GM12872 (cell line): ENCODE measurements at regions not wholly inside any gene's neighbourhood (a gene's known extent, or its start where the extent isn't known, plus 50 kb on each side); places are given as distances from the start of the nearest gene placed in this dataset.

Source experiments
- TF ChIP-seq, protein P1 (sequence below): IDR thresholded peaks from 3 replicates; pipeline ENCODE4 v1.5.1; 2011; ENCODE audit warnings: low read depth, mild to moderate bottlenecking, low read length, moderate library complexity; ENCODE audit not compliant: insufficient read depth

DNA sequence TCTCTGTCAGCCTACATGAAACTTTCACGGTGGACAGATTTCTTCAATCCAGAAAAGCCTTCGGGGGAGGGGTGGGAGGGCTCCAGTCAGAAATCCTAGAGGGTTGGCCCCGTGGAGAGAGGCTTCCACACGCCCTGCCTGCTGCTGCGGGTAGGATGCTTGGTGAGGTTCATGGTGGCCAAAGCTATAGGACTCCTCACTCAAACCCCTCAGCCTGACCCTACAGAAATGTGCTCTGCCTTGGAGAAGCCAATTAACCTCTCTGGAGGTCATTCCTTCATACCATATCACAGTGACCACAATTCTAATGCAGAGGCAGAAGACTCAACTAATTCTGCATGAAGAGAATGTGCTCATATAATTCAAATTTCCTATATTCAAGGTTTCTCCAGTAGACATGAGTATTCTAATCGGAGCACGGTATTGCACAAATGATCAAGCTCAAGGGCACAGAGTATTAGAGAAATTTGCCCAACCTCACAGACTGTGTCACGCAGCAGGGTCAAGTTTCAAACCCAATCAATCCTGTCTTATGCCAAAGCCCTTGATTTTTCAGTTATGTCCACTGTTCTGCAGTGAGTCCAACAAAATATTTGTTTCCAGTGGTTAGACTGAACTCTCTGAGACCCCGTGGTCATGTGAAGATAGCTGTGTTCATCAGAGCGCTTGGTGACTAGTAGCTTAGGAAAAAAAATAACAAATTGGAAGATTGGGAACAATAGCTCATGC is 104.8 kb downstream of the TOMM20 start:
- TF ChIP-seq, protein P1, sequence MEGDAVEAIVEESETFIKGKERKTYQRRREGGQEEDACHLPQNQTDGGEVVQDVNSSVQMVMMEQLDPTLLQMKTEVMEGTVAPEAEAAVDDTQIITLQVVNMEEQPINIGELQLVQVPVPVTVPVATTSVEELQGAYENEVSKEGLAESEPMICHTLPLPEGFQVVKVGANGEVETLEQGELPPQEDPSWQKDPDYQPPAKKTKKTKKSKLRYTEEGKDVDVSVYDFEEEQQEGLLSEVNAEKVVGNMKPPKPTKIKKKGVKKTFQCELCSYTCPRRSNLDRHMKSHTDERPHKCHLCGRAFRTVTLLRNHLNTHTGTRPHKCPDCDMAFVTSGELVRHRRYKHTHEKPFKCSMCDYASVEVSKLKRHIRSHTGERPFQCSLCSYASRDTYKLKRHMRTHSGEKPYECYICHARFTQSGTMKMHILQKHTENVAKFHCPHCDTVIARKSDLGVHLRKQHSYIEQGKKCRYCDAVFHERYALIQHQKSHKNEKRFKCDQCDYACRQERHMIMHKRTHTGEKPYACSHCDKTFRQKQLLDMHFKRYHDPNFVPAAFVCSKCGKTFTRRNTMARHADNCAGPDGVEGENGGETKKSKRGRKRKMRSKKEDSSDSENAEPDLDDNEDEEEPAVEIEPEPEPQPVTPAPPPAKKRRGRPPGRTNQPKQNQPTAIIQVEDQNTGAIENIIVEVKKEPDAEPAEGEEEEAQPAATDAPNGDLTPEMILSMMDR: no peak

DNA sequence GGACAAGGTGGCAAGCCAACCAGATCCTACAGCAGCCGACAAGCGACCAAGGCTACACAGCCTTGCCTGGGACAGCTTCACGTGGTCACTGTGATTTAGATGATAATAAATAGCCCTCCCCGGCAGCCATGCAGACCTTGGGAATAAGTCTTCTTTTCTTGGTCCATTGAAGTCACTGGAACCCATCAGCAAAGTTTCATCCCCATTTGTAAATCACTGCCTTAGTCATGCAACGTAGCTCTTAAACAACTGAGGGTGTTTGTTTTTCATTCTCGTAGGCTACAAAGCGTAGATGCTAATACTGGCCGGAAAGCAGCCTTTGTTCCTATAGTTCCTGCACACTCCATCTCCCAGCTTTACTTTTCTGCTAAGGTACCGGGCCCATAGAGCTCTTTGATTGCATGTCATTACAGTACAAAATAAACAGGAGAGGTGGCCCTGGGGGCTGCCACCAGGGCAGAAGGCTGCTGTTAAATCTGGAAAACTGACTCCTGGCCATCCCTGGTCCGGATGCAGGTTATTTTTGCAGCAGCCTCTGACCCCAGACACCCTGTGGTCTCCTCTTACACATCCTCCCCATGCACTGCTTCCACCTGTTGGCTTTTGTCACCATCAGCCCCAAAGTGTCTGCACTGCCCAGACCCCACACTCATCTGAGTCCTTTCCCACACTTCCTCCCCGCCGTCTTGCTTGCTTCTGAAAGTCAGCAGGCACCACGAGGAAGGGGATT is 105.5 kb downstream of the TOMM20 start:
- TF ChIP-seq, protein P1: no peak

DNA sequence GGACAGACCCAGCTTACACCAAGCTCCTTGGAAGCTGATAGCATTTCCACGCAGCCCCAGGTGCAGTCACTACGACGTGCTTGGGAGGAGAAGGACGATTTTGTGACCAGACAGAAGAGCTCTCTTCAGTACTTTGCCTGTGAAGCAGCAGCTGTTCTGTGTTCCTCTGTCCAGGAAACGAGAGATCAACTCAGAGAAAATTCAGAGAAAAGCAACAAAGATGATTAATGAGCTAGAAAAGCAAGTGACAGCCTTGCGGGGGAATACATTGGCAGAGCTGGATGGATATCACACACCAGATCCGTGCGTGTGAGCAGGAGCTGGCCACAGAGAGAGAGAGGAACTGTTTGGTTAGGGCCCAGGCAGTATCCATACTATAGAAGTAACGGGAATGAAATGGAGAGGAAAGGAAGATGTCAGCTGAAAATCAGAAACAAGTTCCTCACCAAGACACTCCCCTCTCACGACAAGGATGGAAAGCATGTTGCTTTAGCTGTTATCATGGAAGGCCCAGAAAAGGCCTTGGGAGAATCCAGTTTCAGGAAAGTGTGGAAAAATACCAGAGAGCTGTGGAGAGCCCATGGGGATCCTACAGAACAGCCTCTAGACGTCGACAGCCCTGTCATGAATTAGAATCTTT is 106.2 kb downstream of the TOMM20 start:
- TF ChIP-seq, protein P1: no peak

DNA sequence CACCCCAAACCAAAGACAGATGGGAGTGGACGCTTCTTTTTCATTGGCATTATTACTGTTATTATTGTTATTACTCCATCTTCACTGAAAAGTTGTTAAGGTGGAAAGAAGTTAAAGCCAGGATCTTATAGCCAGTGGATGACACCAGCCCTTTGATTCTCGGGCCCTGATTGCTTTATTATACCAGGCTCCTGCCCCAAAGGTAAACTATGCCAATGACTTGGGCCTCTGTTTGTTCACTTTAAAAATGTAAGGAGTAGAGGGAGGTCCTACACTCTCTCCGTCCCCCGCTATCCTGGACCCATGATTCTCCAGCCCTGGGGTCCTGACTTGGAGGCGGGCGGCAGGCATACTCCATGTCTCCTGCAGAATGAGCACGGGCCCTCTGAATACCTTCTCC is 106.8 kb downstream of the TOMM20 start:
- TF ChIP-seq, protein P1: no peak

DNA sequence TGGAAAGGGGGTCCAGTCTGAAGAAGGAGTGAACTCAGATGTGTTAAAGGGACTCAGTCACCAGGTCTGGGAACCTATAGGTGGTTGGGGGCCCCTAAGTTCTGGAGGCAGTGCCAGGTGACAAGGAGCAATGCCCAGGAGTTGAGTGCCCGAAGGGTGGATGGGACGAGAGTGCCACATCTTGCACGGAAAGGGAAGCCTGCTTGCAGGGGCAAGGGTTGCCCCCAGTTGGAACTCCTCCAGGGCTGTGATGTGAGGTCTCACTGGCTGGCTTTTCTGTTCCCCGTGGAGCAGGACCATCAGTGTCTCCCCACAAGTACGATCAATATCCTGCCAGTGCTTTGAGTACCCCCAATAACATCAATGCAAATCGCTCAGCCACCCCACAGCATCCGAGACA is 107.3 kb downstream of the TOMM20 start:
- TF ChIP-seq, protein P1: no peak

DNA sequence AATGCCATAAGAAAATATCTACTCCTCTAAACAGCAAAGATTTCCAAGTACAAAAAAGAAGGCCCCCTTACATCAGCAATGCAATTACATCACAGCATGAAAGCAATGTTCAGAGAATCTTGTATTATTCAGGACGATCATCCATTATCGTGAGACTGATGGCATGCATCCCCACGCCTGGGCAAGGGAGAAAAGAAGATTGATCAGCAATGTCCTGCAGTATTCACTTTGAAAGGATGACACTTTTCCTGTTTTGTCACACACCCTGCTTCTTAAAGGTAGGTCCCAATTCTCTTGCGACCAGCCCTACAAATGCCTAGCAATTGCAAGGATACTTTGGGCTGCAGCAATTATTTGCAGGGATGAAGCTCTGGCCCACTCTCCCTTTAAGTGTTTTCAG is 108.7 kb downstream of the TOMM20 start:
- TF ChIP-seq, protein P1: no peak

DNA sequence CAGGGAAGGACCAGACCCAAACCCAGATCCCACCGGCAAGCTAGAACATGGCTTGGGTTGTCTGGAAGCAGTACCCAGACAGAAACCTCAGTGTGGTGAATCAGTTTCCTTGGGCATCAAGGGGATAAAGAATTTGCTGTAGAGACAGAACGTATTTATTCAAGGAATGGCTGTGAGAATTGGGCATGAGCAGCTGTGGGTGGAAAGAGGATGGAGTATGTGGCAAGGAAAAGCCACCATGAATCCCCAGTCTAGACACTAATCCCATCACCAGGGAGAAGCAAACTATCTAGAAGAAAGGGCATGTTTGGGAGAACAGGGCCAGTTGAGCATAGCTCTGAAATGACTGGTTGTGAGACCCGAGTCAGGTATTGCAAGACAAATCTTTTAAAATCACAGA is 109.2 kb downstream of the TOMM20 start:
- TF ChIP-seq, protein P1: no peak
